ENCODE measurements at regions not wholly inside any gene's neighbourhood (a gene's known extent, or its start where the extent isn't known, plus 50 kb on each side); places are given as distances from the start of the nearest gene placed in this dataset.

GRCh38 chr4:23039818-23040217 is 347.1 kb downstream of the GBA3 start:
- Histone ChIP-seq H3K27ac (ENCODE audit: insufficient read depth in 1 of 2, low read depth in 1 of 2, low read length in 2 of 2, poor library complexity in 1 of 2, severe bottlenecking in 2 of 2) (no peak overlapping the region), H3K36me3 (ENCODE audit: control insufficient read depth in 4 of 4, insufficient read depth in 4 of 4, low read length in 3 of 4) (no peaks in the 10 kb centered on the region), H3K9me3 (ENCODE audit: control extremely low read depth in 1 of 5, control insufficient read depth in 4 of 5, insufficient read depth in 2 of 5, low read depth in 1 of 5, low read length in 4 of 5) (no peaks in the 10 kb centered on the region), H3K4me1 (ENCODE audit: control extremely low read depth in 1 of 4, control insufficient read depth in 4 of 4, insufficient read depth in 4 of 4, low read length in 3 of 4) (no peaks in the 10 kb centered on the region), H3K27me3 (replicated peaks in 2 of 5; ENCODE audit: control insufficient read depth in 4 of 5, insufficient read depth in 5 of 5, low read length in 4 of 5) (no peaks in the 10 kb centered on the region), H3K4me3 (ENCODE audit: control insufficient read depth in 1 of 7, extremely low read depth in 1 of 7, insufficient read depth in 4 of 7, low read depth in 2 of 7, low read length in 6 of 7) (no peak overlapping the region)
- WGBS (ENCODE audit: insufficient coverage) = 91% methylated on average over 1 of the region's 1 CpG
- POLR2A ChIA-PET = no interaction called here
- no peak for DNase-seq
- CTCF ChIA-PET = interaction anchor here (0.9 kb wide), 1 partner anchor 11 kb away, joined by 4 read pairs; no protein-coding TSS in a partner anchor

GRCh38 chr4:23038626-23039491 is 346.1 kb downstream of the GBA3 start:
- ChIA-PET POLR2A (no interaction called here), CTCF (interaction anchor here (0.9 kb wide), 1 partner anchor 10 kb away, joined by 4 read pairs; no protein-coding TSS in a partner anchor)
- WGBS (ENCODE audit: insufficient coverage) = 85% methylated on average over 5 of the region's 5 CpGs
- no peak overlapping the region for H3K4me3 ChIP-seq (ENCODE audit: control insufficient read depth in 1 of 7, extremely low read depth in 1 of 7, insufficient read depth in 4 of 7, low read depth in 2 of 7, low read length in 6 of 7)
- no peak for DNase-seq
- H3K27me3 ChIP-seq (replicated peaks in 2 of 5; ENCODE audit: control insufficient read depth in 4 of 5, insufficient read depth in 5 of 5, low read length in 4 of 5) = no peaks in the 10 kb centered on the region
- H3K27ac ChIP-seq (ENCODE audit: insufficient read depth in 1 of 2, low read depth in 1 of 2, low read length in 2 of 2, poor library complexity in 1 of 2, severe bottlenecking in 2 of 2) = no peak overlapping the region
- no peaks in the 10 kb centered on the region for H3K9me3 ChIP-seq (ENCODE audit: control extremely low read depth in 1 of 5, control insufficient read depth in 4 of 5, insufficient read depth in 2 of 5, low read depth in 1 of 5, low read length in 4 of 5)
- H3K36me3 ChIP-seq (ENCODE audit: control insufficient read depth in 4 of 4, insufficient read depth in 4 of 4, low read length in 3 of 4) = no peaks in the 10 kb centered on the region
- no peaks in the 10 kb centered on the region for H3K4me1 ChIP-seq (ENCODE audit: control extremely low read depth in 1 of 4, control insufficient read depth in 4 of 4, insufficient read depth in 4 of 4, low read length in 3 of 4)

DNA sequence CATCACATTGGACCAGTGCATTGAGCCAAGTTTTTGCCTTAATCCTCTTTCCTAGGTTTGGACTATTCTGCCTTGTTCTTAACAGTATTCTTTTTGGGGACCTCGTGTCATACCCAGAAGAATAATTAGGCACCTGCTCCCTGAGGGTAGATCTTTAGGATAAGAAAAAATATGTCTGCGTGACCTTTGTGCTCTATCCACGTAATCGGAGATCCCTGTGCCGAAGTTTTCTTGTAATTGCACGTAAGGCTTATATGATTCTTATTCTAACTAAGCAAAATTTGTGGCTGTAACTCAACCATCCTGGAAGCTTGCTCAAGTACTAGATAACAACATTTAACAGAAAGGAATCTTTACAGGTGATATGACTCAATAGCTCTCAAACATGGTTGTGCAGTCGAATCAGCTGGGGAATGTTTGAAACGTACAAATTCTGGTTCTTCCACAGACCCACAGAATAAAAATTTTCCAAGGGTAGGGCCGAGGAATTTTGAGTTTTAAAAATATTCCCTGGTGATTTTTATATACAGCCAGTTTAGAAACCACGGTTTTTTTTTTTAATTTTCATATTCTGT is 344.3 kb downstream of the GBA3 start:
- Histone ChIP-seq H3K27ac (ENCODE audit: insufficient read depth in 1 of 2, low read depth in 1 of 2, low read length in 2 of 2, poor library complexity in 1 of 2, severe bottlenecking in 2 of 2) (no peak overlapping the region), H3K27me3 (replicated peaks in 2 of 5; ENCODE audit: control insufficient read depth in 4 of 5, insufficient read depth in 5 of 5, low read length in 4 of 5) (no peaks in the 10 kb centered on the region), H3K9me3 (ENCODE audit: control extremely low read depth in 1 of 5, control insufficient read depth in 4 of 5, insufficient read depth in 2 of 5, low read depth in 1 of 5, low read length in 4 of 5) (no peaks in the 10 kb centered on the region), H3K36me3 (ENCODE audit: control insufficient read depth in 4 of 4, insufficient read depth in 4 of 4, low read length in 3 of 4) (no peaks in the 10 kb centered on the region), H3K4me3 (ENCODE audit: control insufficient read depth in 1 of 7, extremely low read depth in 1 of 7, insufficient read depth in 4 of 7, low read depth in 2 of 7, low read length in 6 of 7) (no peak overlapping the region), H3K4me1 (ENCODE audit: control extremely low read depth in 1 of 4, control insufficient read depth in 4 of 4, insufficient read depth in 4 of 4, low read length in 3 of 4) (no peaks in the 10 kb centered on the region)
- no peak for DNase-seq
- 100% methylated on average over 3 of the region's 10 CpGs for WGBS (ENCODE audit: insufficient coverage)
- POLR2A ChIA-PET = no interaction called here
- CTCF ChIA-PET = no interaction called here

GRCh38 chr4:23036503-23036902 is 343.8 kb downstream of the GBA3 start:
- WGBS (ENCODE audit: insufficient coverage) = 90% methylated on average over 2 of the region's 3 CpGs
- H3K4me3 ChIP-seq (ENCODE audit: control insufficient read depth in 1 of 7, extremely low read depth in 1 of 7, insufficient read depth in 4 of 7, low read depth in 2 of 7, low read length in 6 of 7) = no peak overlapping the region
- CTCF ChIA-PET = no interaction called here
- H3K9me3 ChIP-seq (ENCODE audit: control extremely low read depth in 1 of 5, control insufficient read depth in 4 of 5, insufficient read depth in 2 of 5, low read depth in 1 of 5, low read length in 4 of 5) = no peaks in the 10 kb centered on the region
- H3K36me3 ChIP-seq (ENCODE audit: control insufficient read depth in 4 of 4, insufficient read depth in 4 of 4, low read length in 3 of 4) = no peaks in the 10 kb centered on the region
- no peak overlapping the region for H3K27ac ChIP-seq (ENCODE audit: insufficient read depth in 1 of 2, low read depth in 1 of 2, low read length in 2 of 2, poor library complexity in 1 of 2, severe bottlenecking in 2 of 2)
- DNase-seq = no peak
- POLR2A ChIA-PET = no interaction called here
- H3K27me3 ChIP-seq (replicated peaks in 2 of 5; ENCODE audit: control insufficient read depth in 4 of 5, insufficient read depth in 5 of 5, low read length in 4 of 5) = no peaks in the 10 kb centered on the region
- no peaks in the 10 kb centered on the region for H3K4me1 ChIP-seq (ENCODE audit: control extremely low read depth in 1 of 4, control insufficient read depth in 4 of 4, insufficient read depth in 4 of 4, low read length in 3 of 4)

DNA sequence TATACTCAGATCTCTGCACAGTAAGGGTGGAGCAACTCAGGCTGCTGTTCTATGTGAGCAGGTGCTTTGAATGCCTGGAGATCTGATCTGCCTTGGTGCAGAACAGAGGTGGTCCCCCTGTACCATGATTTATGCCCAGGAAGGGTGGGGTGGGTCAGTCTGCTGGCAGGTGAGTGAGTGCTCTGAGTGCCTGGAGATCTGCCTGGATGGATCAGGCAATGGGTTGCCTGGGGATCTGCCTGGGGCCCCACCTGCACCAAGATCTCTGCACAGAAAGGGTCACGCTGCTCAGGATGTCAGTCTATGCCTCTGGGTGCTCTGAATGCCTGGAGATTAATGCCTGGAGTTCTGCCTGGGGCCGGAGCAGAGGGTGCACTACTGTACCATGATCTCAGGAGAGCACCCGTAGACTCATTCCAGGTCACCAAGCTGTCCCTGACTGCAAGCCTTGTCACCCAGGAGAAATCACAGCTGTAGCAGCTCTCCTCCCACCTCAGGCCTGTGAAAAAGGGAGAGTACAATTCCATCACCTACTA is 342.9 kb downstream of the GBA3 start:
- Histone ChIP-seq H3K9me3 (ENCODE audit: control extremely low read depth in 1 of 5, control insufficient read depth in 4 of 5, insufficient read depth in 2 of 5, low read depth in 1 of 5, low read length in 4 of 5) (no peaks in the 10 kb centered on the region), H3K4me3 (ENCODE audit: control insufficient read depth in 1 of 7, extremely low read depth in 1 of 7, insufficient read depth in 4 of 7, low read depth in 2 of 7, low read length in 6 of 7) (no peak overlapping the region), H3K27ac (ENCODE audit: insufficient read depth in 1 of 2, low read depth in 1 of 2, low read length in 2 of 2, poor library complexity in 1 of 2, severe bottlenecking in 2 of 2) (no peak overlapping the region), H3K4me1 (ENCODE audit: control extremely low read depth in 1 of 4, control insufficient read depth in 4 of 4, insufficient read depth in 4 of 4, low read length in 3 of 4) (no peaks in the 10 kb centered on the region), H3K36me3 (ENCODE audit: control insufficient read depth in 4 of 4, insufficient read depth in 4 of 4, low read length in 3 of 4) (no peaks in the 10 kb centered on the region), H3K27me3 (replicated peaks in 2 of 5; ENCODE audit: control insufficient read depth in 4 of 5, insufficient read depth in 5 of 5, low read length in 4 of 5) (no peaks in the 10 kb centered on the region)
- no peak for DNase-seq
- 100% methylated on average over 1 of the region's 3 CpGs for WGBS (ENCODE audit: insufficient coverage)
- POLR2A ChIA-PET = no interaction called here
- CTCF ChIA-PET = no interaction called here

DNA sequence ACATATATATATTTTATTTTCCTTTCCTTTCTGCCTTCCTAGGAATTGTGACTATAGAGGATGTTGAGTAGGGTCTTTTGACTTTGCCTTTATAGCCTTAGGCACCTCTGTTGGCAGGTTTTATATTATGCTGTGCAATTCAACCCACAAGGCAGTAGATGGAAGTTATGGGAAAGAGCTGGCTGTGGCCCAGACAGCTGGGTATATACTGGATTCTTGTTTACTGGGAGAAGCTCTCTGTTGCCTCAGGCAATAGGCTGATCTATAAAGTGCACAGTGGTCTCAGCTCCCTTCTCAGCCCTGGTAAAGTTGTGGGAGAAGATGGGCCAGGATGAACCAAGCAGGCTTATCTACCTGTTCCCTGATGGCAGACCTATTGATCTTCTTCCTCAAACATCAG is 342.0 kb downstream of the GBA3 start:
- Histone ChIP-seq H3K9me3 (ENCODE audit: control extremely low read depth in 1 of 5, control insufficient read depth in 4 of 5, insufficient read depth in 2 of 5, low read depth in 1 of 5, low read length in 4 of 5) (no peaks in the 10 kb centered on the region), H3K27me3 (replicated peaks in 2 of 5; ENCODE audit: control insufficient read depth in 4 of 5, insufficient read depth in 5 of 5, low read length in 4 of 5) (no peaks in the 10 kb centered on the region), H3K27ac (ENCODE audit: insufficient read depth in 1 of 2, low read depth in 1 of 2, low read length in 2 of 2, poor library complexity in 1 of 2, severe bottlenecking in 2 of 2) (no peak overlapping the region), H3K4me3 (ENCODE audit: control insufficient read depth in 1 of 7, extremely low read depth in 1 of 7, insufficient read depth in 4 of 7, low read depth in 2 of 7, low read length in 6 of 7) (no peak overlapping the region), H3K36me3 (ENCODE audit: control insufficient read depth in 4 of 4, insufficient read depth in 4 of 4, low read length in 3 of 4) (no peaks in the 10 kb centered on the region), H3K4me1 (ENCODE audit: control extremely low read depth in 1 of 4, control insufficient read depth in 4 of 4, insufficient read depth in 4 of 4, low read length in 3 of 4) (no peaks in the 10 kb centered on the region)
- POLR2A ChIA-PET = interaction anchor here (0.8 kb wide), 1 partner anchor 663 kb away, joined by 3 read pairs; no protein-coding TSS in a partner anchor
- CTCF ChIA-PET = no interaction called here
- no peak for DNase-seq

GRCh38 chr4:23033796-23034195 is 341.1 kb downstream of the GBA3 start:
- Histone ChIP-seq H3K9me3 (ENCODE audit: control extremely low read depth in 1 of 5, control insufficient read depth in 4 of 5, insufficient read depth in 2 of 5, low read depth in 1 of 5, low read length in 4 of 5) (no peaks in the 10 kb centered on the region), H3K4me1 (ENCODE audit: control extremely low read depth in 1 of 4, control insufficient read depth in 4 of 4, insufficient read depth in 4 of 4, low read length in 3 of 4) (no peaks in the 10 kb centered on the region), H3K27ac (ENCODE audit: insufficient read depth in 1 of 2, low read depth in 1 of 2, low read length in 2 of 2, poor library complexity in 1 of 2, severe bottlenecking in 2 of 2) (no peak overlapping the region), H3K4me3 (ENCODE audit: control insufficient read depth in 1 of 7, extremely low read depth in 1 of 7, insufficient read depth in 4 of 7, low read depth in 2 of 7, low read length in 6 of 7) (no peak overlapping the region), H3K27me3 (replicated peaks in 2 of 5; ENCODE audit: control insufficient read depth in 4 of 5, insufficient read depth in 5 of 5, low read length in 4 of 5) (no peaks in the 10 kb centered on the region), H3K36me3 (ENCODE audit: control insufficient read depth in 4 of 4, insufficient read depth in 4 of 4, low read length in 3 of 4) (no peaks in the 10 kb centered on the region)
- DNase-seq = no peak
- WGBS (ENCODE audit: insufficient coverage) = no CpG with 5 or more reads among the region's 2 CpGs
- POLR2A ChIA-PET = interaction anchor here (0.8 kb wide), 1 partner anchor 664 kb away, joined by 3 read pairs; no protein-coding TSS in a partner anchor
- CTCF ChIA-PET = no interaction called here
